Epidermal melanocyte (primary cell): ENCODE measurements at regions not wholly inside any gene's neighbourhood (a gene's known extent, or its start where the extent isn't known, plus 50 kb on each side); places are given as distances from the start of the nearest gene placed in this dataset.
"Not testable (repeated sequence)": the region's sequence is repeated elsewhere in the genome, so short reads cannot be mapped to it uniquely, and the experiment has no call there.

Experiments
- DNase-seq: peaks from one replicate; pipeline ENCODE4 v3.0.0; 2011; ENCODE audit warnings: low spot score; ENCODE audit not compliant: insufficient read length

- DNase-seq = no peak
These were observed 172.5 kb upstream of the CREB1 start for GRCh38 chr2:207357216-207357615.

- no peak for DNase-seq
These were observed 167.0 kb upstream of the CREB1 start for GRCh38 chr2:207362716-207363115.

- no peak for DNase-seq
These were observed 165.9 kb upstream of the CREB1 start for GRCh38 chr2:207363761-207364290.

- no peak for DNase-seq
These were observed 159.1 kb upstream of the CREB1 start for GRCh38 chr2:207370646-207371045.

GRCh38 chr2:207371877-207372276 lies 157.9 kb upstream of the CREB1 start:
- no peak for DNase-seq

GRCh38 chr2:207372483-207372882 lies 157.3 kb upstream of the CREB1 start:
- DNase-seq = no peak

GRCh38 chr2:207375207-207375875 lies 154.4 kb upstream of the CREB1 start:
- DNase-seq = no peak

- DNase-seq = not testable (repeated sequence)
These were observed 151.1 kb upstream of the CREB1 start for GRCh38 chr2:207378620-207379019.

GRCh38 chr2:207385076-207385475 lies 144.7 kb upstream of the CREB1 start:
- no peak for DNase-seq

GRCh38 chr2:207385903-207386302 lies 143.9 kb upstream of the CREB1 start:
- DNase-seq = no peak

- no peak for DNase-seq
These were observed 142.7 kb upstream of the CREB1 start for GRCh38 chr2:207387001-207387571.

- no peak for DNase-seq
These were observed 139.3 kb upstream of the CREB1 start for GRCh38 chr2:207390302-207391095.

GRCh38 chr2:207394203-207394781 lies 135.5 kb upstream of the CREB1 start:
- no peak for DNase-seq

GRCh38 chr2:207394812-207395534 lies 134.8 kb upstream of the CREB1 start:
- DNase-seq = no peak

- DNase-seq = no peak
These were observed 134.1 kb upstream of the CREB1 start for GRCh38 chr2:207395535-207396251.

- DNase-seq = no peak
These were observed 131.7 kb upstream of the CREB1 start for GRCh38 chr2:207397917-207398655.

GRCh38 chr2:207399301-207399700 lies 130.5 kb upstream of the CREB1 start:
- DNase-seq = no peak

- no peak for DNase-seq
These were observed 128.4 kb upstream of the CREB1 start for GRCh38 chr2:207401338-207401737.

- DNase-seq = no peak
These were observed 126.6 kb upstream of the CREB1 start for GRCh38 chr2:207403141-207403540.

- no peak for DNase-seq
These were observed 125.8 kb upstream of the CREB1 start for GRCh38 chr2:207403950-207404349.
